Prostate gland (tissue), 2 donors: ENCODE measurements at regions not wholly inside any gene's neighbourhood (a gene's known extent, or its start where the extent isn't known, plus 50 kb on each side); places are given as distances from the start of the nearest gene placed in this dataset.
"Not testable (repeated sequence)": the region's sequence is repeated elsewhere in the genome, so short reads cannot be mapped to it uniquely, and the experiment has no call there.

ENCODE experiments used
- DNase-seq: peaks from one replicate; pipeline ENCODE4 v3.0.0-alpha.2; 2019; ENCODE audit warnings: low spot score
- H3K27ac ChIP-seq, 2 donors: fragments of 200-600 bp; sonication (generic); 2 replicates each; pipeline ENCODE4 v1.5.1; 2017 to 2019
- H3K27me3 ChIP-seq: fragments of 200-600 bp; sonication (generic); replicated peaks from 2 replicates; pipeline ENCODE4 v1.5.1; 2019; ENCODE audit not compliant: insufficient read depth
- H3K36me3 ChIP-seq, 2 donors: fragments of 200-600 bp; sonication (generic); 1 replicate in 1 of 2; 2 replicates in 1 of 2; pipeline versions ENCODE4 v1.5.1 to v1.8.1; 2017 to 2019
- H3K4me1 ChIP-seq: fragments of 200-600 bp; sonication (generic); replicated peaks from 2 replicates; pipeline ENCODE4 v1.5.1; 2019
- H3K4me3 ChIP-seq, 2 donors: fragments of 200-600 bp; sonication (generic); 2 replicates each; pipeline ENCODE4 v1.5.1; 2017 to 2019
- H3K9me3 ChIP-seq: fragments of 200-600 bp; sonication (generic); 2 replicates; pipeline ENCODE4 v1.5.1; 2017
- CTCF ChIP-seq, 4 experiments: fragments of 200-600 bp in 2 of 4; fragments of 450-650 bp in 2 of 4; sonication (generic) in 2 of 4; IDR thresholded peaks; 1 replicate in 3 of 4; 2 replicates in 1 of 4; pipeline ENCODE4 v1.5.1; 2016 to 2019; ENCODE audit warnings: antibody characterized with exemption in 4 of 4, mild to moderate bottlenecking in 2 of 4, moderate library complexity in 2 of 4
- POLR2A ChIP-seq: fragments of 450-650 bp; IDR thresholded peaks from one replicate; pipeline ENCODE4 v1.6.1; 2016; ENCODE audit warnings: antibody characterized with exemption, mild to moderate bottlenecking
- POLR2AphosphoS5 ChIP-seq: sonication (generic); formaldehyde crosslinking; IDR thresholded peaks from one replicate; pipeline ENCODE4 v1.6.1; 2017; ENCODE audit warnings: antibody characterized with exemption
- WGBS: methylation state at CpG from one replicate; pipeline ENCODE4 v1.1.5; 2018; 5-methylcytosine and 5-hydroxymethylcytosine counted together
- intact Hi-C: fragments of 100-400 bp; cut with DNase I; formaldehyde crosslinking; loops from one replicate; pipeline ENCODE4 v1.14.2; 2022

- H3K4me1 ChIP-seq: no peaks in the 10 kb centered on the region
- H3K27me3 ChIP-seq: no peaks in the 10 kb centered on the region
- no peak for DNase-seq
- no peak overlapping the region for H3K27ac ChIP-seq
- intact Hi-C loops: no loop called here
- no peaks in the 10 kb centered on the region for H3K9me3 ChIP-seq
- TF ChIP-seq CTCF (IDR thresholded peaks at IDR 0.05) (no peak), POLR2AphosphoS5 (no peak), POLR2A (no peak)
- H3K4me3 ChIP-seq: no peak overlapping the region
- H3K36me3 ChIP-seq: no peaks in the 10 kb centered on the region
- WGBS: 84% methylated on average over 8 of the region's 8 CpGs
These were observed 411.4 kb downstream of the GPAT3 start for GRCh38 chr4:83947125-83947829.

GRCh38 chr4:83943691-83944090 lies 407.8 kb downstream of the GPAT3 start:
- H3K27ac ChIP-seq, DNase-seq, H3K4me1 ChIP-seq, intact Hi-C loops, H3K4me3 ChIP-seq, H3K36me3 ChIP-seq, H3K27me3 ChIP-seq, H3K9me3 ChIP-seq: not testable (repeated sequence)
- 95% methylated on average over 12 of the region's 33 CpGs for WGBS

- DNase-seq: no peak
- H3K4me3 ChIP-seq: no peak overlapping the region
- no peaks in the 10 kb centered on the region for H3K4me1 ChIP-seq
- H3K27me3 ChIP-seq: no peaks in the 10 kb centered on the region
- WGBS: 88% methylated on average over 2 of the region's 2 CpGs
- no peak overlapping the region for H3K27ac ChIP-seq
- TF ChIP-seq CTCF (IDR thresholded peaks at IDR 0.05): no peak
- TF ChIP-seq POLR2A: no peak
- TF ChIP-seq POLR2AphosphoS5: no peak
- intact Hi-C loops: no loop called here
- H3K9me3 ChIP-seq: no peaks in the 10 kb centered on the region
- H3K36me3 ChIP-seq: no peaks in the 10 kb centered on the region
These were observed 397.0 kb downstream of the GPAT3 start for GRCh38 chr4:83932750-83933391.

- H3K9me3 ChIP-seq: no peaks in the 10 kb centered on the region
- H3K27me3 ChIP-seq: no peaks in the 10 kb centered on the region
- no peak overlapping the region for H3K4me3 ChIP-seq
- TF ChIP-seq POLR2A (no peak), CTCF (IDR thresholded peaks at IDR 0.05) (no peak), POLR2AphosphoS5 (no peak)
- intact Hi-C loops: no loop called here
- no peak for DNase-seq
- H3K36me3 ChIP-seq: no peaks in the 10 kb centered on the region
- WGBS: 50% methylated on average over 6 of the region's 6 CpGs
- no peaks in the 10 kb centered on the region for H3K4me1 ChIP-seq
- H3K27ac ChIP-seq: no peak overlapping the region
These were observed 395.9 kb downstream of the GPAT3 start for GRCh38 chr4:83931659-83932438.

- H3K9me3 ChIP-seq: no peaks in the 10 kb centered on the region
- H3K4me1 ChIP-seq: no peaks in the 10 kb centered on the region
- 46% methylated on average over 4 of the region's 4 CpGs for WGBS
- intact Hi-C loops: no loop called here
- no peak for DNase-seq
- no peak overlapping the region for H3K27ac ChIP-seq
- no peaks in the 10 kb centered on the region for H3K27me3 ChIP-seq
- no peak for TF ChIP-seq CTCF (IDR thresholded peaks at IDR 0.05)
- no peak for TF ChIP-seq POLR2AphosphoS5
- TF ChIP-seq POLR2A: no peak
- H3K4me3 ChIP-seq: no peak overlapping the region
- no peaks in the 10 kb centered on the region for H3K36me3 ChIP-seq
These were observed 393.6 kb downstream of the GPAT3 start for GRCh38 chr4:83929550-83929949.
